Stimulated activated CD4-positive, alpha-beta T cell treated with anti-CD3 and anti-CD28 coated beads, Interleukin-2, amount 100 ng/mL, for 24 hours (primary cell): ENCODE measurements at regions not wholly inside any gene's neighbourhood (a gene's known extent, or its start where the extent isn't known, plus 50 kb on each side); places are given as distances from the start of the nearest gene placed in this dataset.

Experiments
- DNase-seq, 2 donors: peaks; one replicate each; pipeline ENCODE4 v3.0.0-alpha.2; 2020

- DNase-seq = no peak
These were observed 711.2 kb downstream of the KCNA4 start for GRCh38 chr11:29305456-29306232.

- DNase-seq = no peak
These were observed 716.4 kb downstream of the KCNA4 start for GRCh38 chr11:29300420-29300819.

- no peak for DNase-seq
These were observed 720.1 kb downstream of the KCNA4 start for GRCh38 chr11:29296680-29297079.

GRCh38 chr11:29293825-29294224, 723.0 kb downstream of the KCNA4 start:
- DNase-seq = no peak

GRCh38 chr11:29282088-29282487, 734.7 kb downstream of the KCNA4 start:
- no peak for DNase-seq

- DNase-seq = no peak
These were observed 735.5 kb downstream of the KCNA4 start for GRCh38 chr11:29281271-29281777.

GRCh38 chr11:29280452-29280851, 736.4 kb downstream of the KCNA4 start:
- DNase-seq = no peak

GRCh38 chr11:29279716-29280115, 737.1 kb downstream of the KCNA4 start:
- DNase-seq = no peak

- no peak for DNase-seq
These were observed 744.7 kb downstream of the KCNA4 start for GRCh38 chr11:29272019-29272654.

- DNase-seq = no peak
These were observed 745.2 kb downstream of the KCNA4 start for GRCh38 chr11:29271616-29272015.

- DNase-seq = no peak
These were observed 748.1 kb downstream of the KCNA4 start for GRCh38 chr11:29268733-29269132.

GRCh38 chr11:29265792-29266191, 751.0 kb downstream of the KCNA4 start:
- no peak for DNase-seq

GRCh38 chr11:29265381-29265780, 751.4 kb downstream of the KCNA4 start:
- DNase-seq = no peak

- DNase-seq = no peak
These were observed 752.7 kb downstream of the KCNA4 start for GRCh38 chr11:29263971-29264682.

GRCh38 chr11:29261831-29262230, 755.0 kb downstream of the KCNA4 start:
- DNase-seq = no peak

- no peak for DNase-seq
These were observed 755.7 kb downstream of the KCNA4 start for GRCh38 chr11:29260939-29261705.

GRCh38 chr11:29258411-29258810, 758.4 kb downstream of the KCNA4 start:
- no peak for DNase-seq

GRCh38 chr11:29256580-29256979, 760.2 kb downstream of the KCNA4 start:
- no peak for DNase-seq

GRCh38 chr11:29255401-29255800, 761.4 kb downstream of the KCNA4 start:
- no peak for DNase-seq

- DNase-seq = no peak
These were observed 765.1 kb downstream of the KCNA4 start for GRCh38 chr11:29251738-29252137.

GRCh38 chr11:29249713-29250112, 767.1 kb downstream of the KCNA4 start:
- no peak for DNase-seq

GRCh38 chr11:29244355-29244754, 772.5 kb downstream of the KCNA4 start:
- no peak for DNase-seq

- no peak for DNase-seq
These were observed 773.2 kb downstream of the KCNA4 start for GRCh38 chr11:29243616-29244015.
